GM12873 (cell line): ENCODE measurements at regions not wholly inside any gene's neighbourhood (a gene's known extent, or its start where the extent isn't known, plus 50 kb on each side); places are given as distances from the start of the nearest gene placed in this dataset.

ENCODE experiments used
- TF ChIP-seq, protein P1 (sequence below): IDR thresholded peaks from 2 replicates; pipeline ENCODE4 v1.5.1; 2012; ENCODE audit warnings: low read depth, mild to moderate bottlenecking, moderate library complexity, low read length, control low read depth; ENCODE audit not compliant: insufficient read depth; ENCODE audit errors: missing control alignments

GRCh38 chr15:37223089-37223488 lies 122.7 kb upstream of the MEIS2 start:
- TF ChIP-seq, protein P1, sequence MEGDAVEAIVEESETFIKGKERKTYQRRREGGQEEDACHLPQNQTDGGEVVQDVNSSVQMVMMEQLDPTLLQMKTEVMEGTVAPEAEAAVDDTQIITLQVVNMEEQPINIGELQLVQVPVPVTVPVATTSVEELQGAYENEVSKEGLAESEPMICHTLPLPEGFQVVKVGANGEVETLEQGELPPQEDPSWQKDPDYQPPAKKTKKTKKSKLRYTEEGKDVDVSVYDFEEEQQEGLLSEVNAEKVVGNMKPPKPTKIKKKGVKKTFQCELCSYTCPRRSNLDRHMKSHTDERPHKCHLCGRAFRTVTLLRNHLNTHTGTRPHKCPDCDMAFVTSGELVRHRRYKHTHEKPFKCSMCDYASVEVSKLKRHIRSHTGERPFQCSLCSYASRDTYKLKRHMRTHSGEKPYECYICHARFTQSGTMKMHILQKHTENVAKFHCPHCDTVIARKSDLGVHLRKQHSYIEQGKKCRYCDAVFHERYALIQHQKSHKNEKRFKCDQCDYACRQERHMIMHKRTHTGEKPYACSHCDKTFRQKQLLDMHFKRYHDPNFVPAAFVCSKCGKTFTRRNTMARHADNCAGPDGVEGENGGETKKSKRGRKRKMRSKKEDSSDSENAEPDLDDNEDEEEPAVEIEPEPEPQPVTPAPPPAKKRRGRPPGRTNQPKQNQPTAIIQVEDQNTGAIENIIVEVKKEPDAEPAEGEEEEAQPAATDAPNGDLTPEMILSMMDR: no peak

DNA sequence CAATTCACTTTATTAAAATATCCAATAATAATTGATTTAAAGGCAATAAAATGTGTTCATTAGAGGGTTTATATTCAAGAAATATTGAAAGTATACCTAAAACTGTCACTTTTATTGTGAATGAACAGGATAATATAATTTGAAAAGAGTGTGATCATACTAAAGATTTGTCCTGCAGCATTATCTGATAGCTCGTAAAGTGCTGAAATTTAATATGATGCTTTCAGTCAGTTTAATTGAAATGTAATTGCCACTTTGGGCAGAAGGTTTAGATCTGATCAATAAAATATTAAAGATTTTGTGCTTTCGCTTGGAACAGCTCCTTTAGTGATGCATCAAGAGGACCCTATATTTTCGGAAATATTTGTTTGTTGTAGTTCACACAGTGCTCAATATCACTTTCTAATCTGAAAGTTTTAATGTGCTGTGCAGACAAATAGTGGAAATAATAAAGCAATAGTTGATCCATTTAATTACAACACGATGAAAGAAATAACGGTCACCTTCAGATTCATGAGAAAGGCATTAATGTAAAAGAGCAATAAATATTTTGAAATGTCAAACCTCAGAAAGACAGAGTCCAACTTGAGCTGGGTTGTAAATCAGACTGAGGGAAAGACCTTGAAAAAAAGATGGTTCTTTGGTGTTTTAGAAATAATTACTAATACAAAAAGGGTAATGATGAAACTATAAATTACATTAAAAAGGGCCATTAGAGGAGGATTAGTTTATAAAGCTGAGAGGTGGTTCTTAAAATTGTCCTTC lies 129.7 kb upstream of the MEIS2 start:
- TF ChIP-seq, protein P1: no peak

DNA sequence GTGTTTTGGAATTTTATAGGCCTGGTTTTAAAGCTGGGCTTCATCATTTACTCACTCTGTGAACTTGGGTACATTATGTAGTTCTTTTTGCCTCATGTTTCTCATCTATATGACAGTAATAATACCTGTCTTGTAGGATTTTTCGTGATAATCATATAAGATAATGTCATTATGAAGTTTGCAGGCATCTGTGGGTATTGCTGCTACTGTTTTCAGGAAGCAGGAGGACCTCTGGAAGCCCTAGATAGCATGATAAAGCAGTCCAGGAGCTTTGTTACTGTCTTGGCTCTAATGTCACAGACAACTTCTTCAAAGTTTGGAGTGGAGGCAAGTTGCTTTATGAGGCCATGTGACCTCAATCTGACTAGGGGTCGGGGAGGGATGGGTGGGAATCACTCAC lies 145.0 kb upstream of the MEIS2 start:
- TF ChIP-seq, protein P1: no peak

GRCh38 chr15:37246065-37246464 lies 145.7 kb upstream of the MEIS2 start:
- TF ChIP-seq, protein P1: no peak

DNA sequence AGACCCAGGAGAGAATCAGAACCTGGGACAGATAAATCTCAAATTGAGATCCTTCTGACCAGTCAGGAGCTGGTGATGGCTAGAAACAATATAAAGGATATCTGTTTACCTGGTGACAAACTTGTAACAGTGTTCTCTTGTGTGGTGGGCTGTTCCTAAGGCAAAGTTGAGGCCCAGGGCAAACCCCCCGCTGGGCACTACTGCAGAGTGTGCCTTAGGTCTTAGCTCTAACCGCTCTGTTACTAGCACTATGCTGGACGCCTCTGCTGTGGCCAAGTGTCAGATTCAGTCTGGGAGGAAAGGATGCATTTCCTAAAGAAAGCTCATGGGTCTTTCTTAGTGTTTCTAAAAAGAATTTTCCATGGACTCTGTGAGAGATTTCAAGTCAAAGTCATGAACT lies 146.5 kb upstream of the MEIS2 start:
- TF ChIP-seq, protein P1: no peak

DNA sequence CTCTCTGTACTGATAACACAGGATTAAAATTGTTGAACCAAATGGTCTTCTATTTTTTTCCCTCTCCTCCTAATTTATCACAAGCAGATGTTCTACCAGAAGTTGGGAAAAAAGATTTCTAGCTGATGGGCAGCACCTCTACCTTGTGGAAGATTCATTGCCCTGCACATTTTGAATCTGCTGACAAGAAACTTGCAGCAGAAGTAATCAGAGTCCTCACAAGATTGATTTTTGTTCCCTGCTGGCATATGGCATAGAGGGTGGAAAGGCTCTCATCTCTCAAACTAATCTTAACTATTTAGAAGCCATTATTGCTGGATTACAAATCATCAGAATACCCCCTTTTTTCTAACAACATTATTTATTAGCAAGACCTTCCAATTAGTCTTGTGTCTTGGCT lies 148.9 kb upstream of the MEIS2 start:
- TF ChIP-seq, protein P1: no peak

DNA sequence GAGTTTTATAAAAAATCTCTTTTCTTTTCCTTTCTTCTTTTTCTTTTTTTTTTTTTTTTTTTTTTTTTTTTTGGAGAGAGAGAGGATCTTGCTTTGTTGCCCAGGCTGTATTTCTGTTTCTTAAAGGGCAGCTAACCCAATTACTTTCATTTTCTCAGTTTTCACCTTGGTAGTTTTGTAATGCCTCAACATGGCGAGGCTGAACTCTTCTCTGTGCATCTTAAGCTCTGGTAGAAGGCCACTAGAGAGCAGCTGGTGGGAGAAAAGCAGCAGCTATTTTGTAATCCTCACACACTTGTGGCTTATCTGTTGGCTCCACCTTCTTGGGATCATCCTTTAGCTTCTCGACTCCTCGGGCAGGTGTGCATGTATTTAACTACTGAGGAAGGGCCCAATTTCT lies 152.2 kb upstream of the MEIS2 start:
- TF ChIP-seq, protein P1: no peak

DNA sequence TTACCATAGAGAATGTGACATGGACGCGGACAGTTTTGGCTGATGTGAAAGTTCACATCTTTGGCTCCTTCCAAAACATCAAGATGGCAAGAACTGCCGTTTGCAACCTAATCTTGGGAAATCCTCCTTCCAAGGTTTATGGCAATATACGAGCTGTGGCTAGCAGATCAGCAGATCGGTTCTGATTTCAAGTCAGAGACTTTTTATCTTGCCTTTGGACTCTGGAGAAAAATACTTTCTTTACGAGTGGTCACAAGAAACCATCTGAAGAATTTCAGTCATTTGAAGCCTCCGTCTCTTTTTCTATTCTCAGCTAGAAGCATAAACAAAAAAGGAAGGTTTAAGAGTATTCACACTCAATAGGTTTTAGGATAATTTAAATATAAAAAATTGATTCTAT lies 153.5 kb upstream of the MEIS2 start:
- TF ChIP-seq, protein P1: no peak
